ENCODE measurements at regions not wholly inside any gene's neighbourhood (a gene's known extent, or its start where the extent isn't known, plus 50 kb on each side); places are given as distances from the start of the nearest gene placed in this dataset.

DNA sequence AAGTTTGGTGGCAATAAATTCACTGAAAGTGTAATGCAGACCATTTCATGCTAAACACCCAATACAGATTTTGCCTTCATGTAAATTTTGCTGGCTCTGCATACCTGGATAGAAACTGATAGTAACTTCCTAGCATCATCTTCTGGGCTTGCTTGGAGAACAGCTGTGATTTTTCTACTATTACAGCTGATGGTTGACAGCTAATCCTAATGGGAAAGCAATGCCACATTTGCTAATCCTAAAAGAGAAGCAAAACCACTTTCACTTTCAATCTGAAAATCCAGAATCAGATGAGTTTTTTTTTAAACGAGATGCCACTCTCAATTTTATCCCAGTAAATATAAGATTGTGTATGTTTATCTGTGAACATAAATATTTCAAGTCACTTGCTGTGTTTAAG lies 1035.9 kb downstream of the TRHDE start:
- H3K36me3 Mint-ChIP-seq: peaks cover 15% of the 10 kb centered on the region
- H3K4me1 ChIP-seq (ENCODE audit: control insufficient read depth, insufficient read depth, low read length): no peaks in the 10 kb centered on the region
- H3K27me3 ChIP-seq (ENCODE audit: control insufficient read depth, insufficient read depth, low read length): no peaks in the 10 kb centered on the region
- H3K9me3 Mint-ChIP-seq: peaks cover 12 to 15% of the 10 kb centered on the region in 2 donors
- intact Hi-C loops (cut with micrococcal nuclease): no loop called here
- H3K36me3 ChIP-seq (ENCODE audit: control insufficient read depth, insufficient read depth, low read length): no peaks in the 10 kb centered on the region
- no peaks in the 10 kb centered on the region for H3K27me3 Mint-ChIP-seq (ENCODE audit: low read depth in 2 of 2)
- H3K27ac Mint-ChIP-seq: no peak overlapping the region
- ATAC-seq (no peak), DNase-seq (no peak)
- no peaks in the 10 kb centered on the region for H3K9me3 ChIP-seq (ENCODE audit: control insufficient read depth, insufficient read depth, low read length)
- H3K4me3 Mint-ChIP-seq: no peak overlapping the region
- no peak overlapping the region for H3K4me3 ChIP-seq (ENCODE audit: low read length)
- no CpG with 5 or more reads among the region's 1 CpG for WGBS (ENCODE audit: insufficient coverage)
- no peaks in the 10 kb centered on the region for H3K4me1 Mint-ChIP-seq
- H3K27ac ChIP-seq (ENCODE audit: low read length): no peak overlapping the region
- TF ChIP-seq, protein P1, sequence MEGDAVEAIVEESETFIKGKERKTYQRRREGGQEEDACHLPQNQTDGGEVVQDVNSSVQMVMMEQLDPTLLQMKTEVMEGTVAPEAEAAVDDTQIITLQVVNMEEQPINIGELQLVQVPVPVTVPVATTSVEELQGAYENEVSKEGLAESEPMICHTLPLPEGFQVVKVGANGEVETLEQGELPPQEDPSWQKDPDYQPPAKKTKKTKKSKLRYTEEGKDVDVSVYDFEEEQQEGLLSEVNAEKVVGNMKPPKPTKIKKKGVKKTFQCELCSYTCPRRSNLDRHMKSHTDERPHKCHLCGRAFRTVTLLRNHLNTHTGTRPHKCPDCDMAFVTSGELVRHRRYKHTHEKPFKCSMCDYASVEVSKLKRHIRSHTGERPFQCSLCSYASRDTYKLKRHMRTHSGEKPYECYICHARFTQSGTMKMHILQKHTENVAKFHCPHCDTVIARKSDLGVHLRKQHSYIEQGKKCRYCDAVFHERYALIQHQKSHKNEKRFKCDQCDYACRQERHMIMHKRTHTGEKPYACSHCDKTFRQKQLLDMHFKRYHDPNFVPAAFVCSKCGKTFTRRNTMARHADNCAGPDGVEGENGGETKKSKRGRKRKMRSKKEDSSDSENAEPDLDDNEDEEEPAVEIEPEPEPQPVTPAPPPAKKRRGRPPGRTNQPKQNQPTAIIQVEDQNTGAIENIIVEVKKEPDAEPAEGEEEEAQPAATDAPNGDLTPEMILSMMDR (IDR thresholded peaks at IDR 0.05): no peak

DNA sequence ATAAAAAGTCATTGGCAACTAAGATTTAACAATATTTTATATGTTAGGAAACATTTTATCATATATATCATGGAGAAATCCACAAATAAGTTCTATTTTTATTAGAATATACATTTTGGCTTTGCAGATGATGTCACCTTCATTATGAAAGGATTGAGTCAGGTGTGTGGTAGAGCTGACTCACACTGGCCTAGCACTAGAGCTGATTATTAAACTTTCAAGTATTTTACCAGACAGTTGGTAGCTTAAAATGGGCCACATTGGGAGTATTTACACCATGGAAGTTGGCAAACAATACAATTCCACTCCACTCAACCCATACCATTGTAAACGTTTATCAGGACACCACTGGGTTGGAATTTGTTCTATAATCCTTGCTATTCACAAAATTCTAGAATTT lies 1036.6 kb downstream of the TRHDE start:
- TF ChIP-seq, protein P1 (IDR thresholded peaks at IDR 0.05): no peak
- Mint-ChIP-seq H3K4me1 (no peaks in the 10 kb centered on the region), H3K4me3 (no peak overlapping the region), H3K27me3 (ENCODE audit: low read depth in 2 of 2) (no peaks in the 10 kb centered on the region), H3K9me3 (peaks cover 12 to 17% of the 10 kb centered on the region in 2 donors), H3K36me3 (peaks cover 17% of the 10 kb centered on the region), H3K27ac (no peak overlapping the region)
- WGBS (ENCODE audit: insufficient coverage): 100% methylated on average over 1 of the region's 1 CpG
- ATAC-seq: no peak
- intact Hi-C loops (cut with micrococcal nuclease): no loop called here
- no peak overlapping the region for H3K4me3 ChIP-seq (ENCODE audit: low read length)
- H3K4me1 ChIP-seq (ENCODE audit: control insufficient read depth, insufficient read depth, low read length): no peaks in the 10 kb centered on the region
- no peaks in the 10 kb centered on the region for H3K27me3 ChIP-seq (ENCODE audit: control insufficient read depth, insufficient read depth, low read length)
- no peaks in the 10 kb centered on the region for H3K9me3 ChIP-seq (ENCODE audit: control insufficient read depth, insufficient read depth, low read length)
- H3K36me3 ChIP-seq (ENCODE audit: control insufficient read depth, insufficient read depth, low read length): no peaks in the 10 kb centered on the region
- DNase-seq: no peak
- H3K27ac ChIP-seq (ENCODE audit: low read length): no peak overlapping the region

DNA sequence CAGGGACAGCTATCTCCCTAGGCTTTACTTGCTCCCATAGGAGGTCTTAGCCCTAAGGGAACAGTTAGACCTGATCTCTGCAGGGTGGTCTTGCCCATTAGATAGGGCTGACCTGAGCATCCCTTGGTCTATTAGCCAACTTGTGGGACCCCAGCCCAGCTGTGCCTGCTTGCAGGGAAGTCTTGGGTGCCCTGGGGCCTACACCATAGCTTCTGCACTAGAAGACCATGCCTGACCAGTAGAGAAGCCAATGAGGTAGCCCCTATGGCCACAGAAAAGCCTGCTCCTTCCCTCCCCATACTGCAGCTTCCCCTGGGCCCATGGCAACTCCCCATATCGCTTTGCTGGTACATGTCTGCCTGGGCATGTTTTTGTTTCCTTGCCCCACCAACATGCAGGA lies 1049.1 kb downstream of the TRHDE start:
- ATAC-seq (no peak), DNase-seq (no peak)
- no peak overlapping the region for H3K4me3 ChIP-seq (ENCODE audit: low read length)
- no peaks in the 10 kb centered on the region for H3K36me3 Mint-ChIP-seq
- H3K27ac ChIP-seq (ENCODE audit: low read length): no peak overlapping the region
- H3K9me3 ChIP-seq (ENCODE audit: control insufficient read depth, insufficient read depth, low read length): peaks cover 19% of the 10 kb centered on the region
- H3K4me3 Mint-ChIP-seq: no peak overlapping the region
- H3K4me1 Mint-ChIP-seq: no peaks in the 10 kb centered on the region
- peaks cover 16 to 28% of the 10 kb centered on the region in 2 donors for H3K9me3 Mint-ChIP-seq
- no peaks in the 10 kb centered on the region for H3K36me3 ChIP-seq (ENCODE audit: control insufficient read depth, insufficient read depth, low read length)
- no peak overlapping the region for H3K27ac Mint-ChIP-seq
- no peaks in the 10 kb centered on the region for H3K27me3 ChIP-seq (ENCODE audit: control insufficient read depth, insufficient read depth, low read length)
- 74% methylated on average over 1 of the region's 1 CpG for WGBS (ENCODE audit: insufficient coverage)
- no peaks in the 10 kb centered on the region for H3K27me3 Mint-ChIP-seq (ENCODE audit: low read depth in 2 of 2)
- intact Hi-C loops (cut with micrococcal nuclease): no loop called here
- no peaks in the 10 kb centered on the region for H3K4me1 ChIP-seq (ENCODE audit: control insufficient read depth, insufficient read depth, low read length)
- TF ChIP-seq, protein P1 (IDR thresholded peaks at IDR 0.05): no peak

DNA sequence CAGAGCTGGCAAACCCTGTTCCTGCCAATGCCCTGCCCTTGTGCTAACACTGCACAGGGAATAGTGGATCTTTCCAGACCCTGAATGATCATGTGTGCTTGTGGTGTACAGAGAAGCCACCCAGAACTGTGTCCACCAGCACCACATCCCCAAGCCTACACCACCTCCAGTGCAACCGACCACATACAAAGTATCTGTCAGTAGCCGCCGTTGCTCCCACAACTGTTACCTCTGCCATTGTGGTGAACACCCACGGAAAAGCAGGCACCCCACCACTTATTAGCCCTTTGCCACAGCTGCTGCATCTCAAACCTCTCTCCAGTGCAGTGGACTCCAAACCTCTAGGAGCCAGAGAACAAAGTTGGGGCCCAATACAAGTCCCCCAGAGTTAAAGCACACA lies 1049.6 kb downstream of the TRHDE start:
- TF ChIP-seq, protein P1 (IDR thresholded peaks at IDR 0.05): no peak
- DNase-seq (no peak), ATAC-seq (no peak)
- peaks cover 19% of the 10 kb centered on the region for H3K9me3 ChIP-seq (ENCODE audit: control insufficient read depth, insufficient read depth, low read length)
- 90% methylated on average over 4 of the region's 4 CpGs for WGBS (ENCODE audit: insufficient coverage)
- no peaks in the 10 kb centered on the region for H3K27me3 Mint-ChIP-seq (ENCODE audit: low read depth in 2 of 2)
- no peak overlapping the region for H3K4me3 Mint-ChIP-seq
- H3K36me3 ChIP-seq (ENCODE audit: control insufficient read depth, insufficient read depth, low read length): no peaks in the 10 kb centered on the region
- no peaks in the 10 kb centered on the region for H3K4me1 ChIP-seq (ENCODE audit: control insufficient read depth, insufficient read depth, low read length)
- H3K36me3 Mint-ChIP-seq: no peaks in the 10 kb centered on the region
- H3K4me3 ChIP-seq (ENCODE audit: low read length): no peak overlapping the region
- no peak overlapping the region for H3K27ac Mint-ChIP-seq
- no peaks in the 10 kb centered on the region for H3K4me1 Mint-ChIP-seq
- no peaks in the 10 kb centered on the region for H3K27me3 ChIP-seq (ENCODE audit: control insufficient read depth, insufficient read depth, low read length)
- H3K27ac ChIP-seq (ENCODE audit: low read length): no peak overlapping the region
- intact Hi-C loops (cut with micrococcal nuclease): no loop called here
- peaks cover 16 to 28% of the 10 kb centered on the region in 2 donors for H3K9me3 Mint-ChIP-seq

Measured in natural killer cell (primary cell).